ENCODE measurements at regions not wholly inside any gene's neighbourhood (a gene's known extent, or its start where the extent isn't known, plus 50 kb on each side); places are given as distances from the start of the nearest gene placed in this dataset.

- no peak overlapping the region for H2AFZ ChIP-seq (ENCODE audit: low read length)
- H3K9ac ChIP-seq (ENCODE audit: low read length) = no peak overlapping the region
- H3K27me3 ChIP-seq (replicated peaks; ENCODE audit: insufficient read depth, low read length) = no peaks in the 10 kb centered on the region
- no peak overlapping the region for H3K4me3 ChIP-seq (ENCODE audit: low read length)
- H3K4me2 ChIP-seq (ENCODE audit: low read depth, low read length) = no peak overlapping the region
- H3K4me1 ChIP-seq (ENCODE audit: low read length) = no peaks in the 10 kb centered on the region
- no peak overlapping the region for H3K27ac ChIP-seq (ENCODE audit: low read length)
- no peaks in the 10 kb centered on the region for H3K9me2 ChIP-seq (replicated peaks; ENCODE audit: insufficient read depth, low read length)
- H3K36me3 ChIP-seq (replicated peaks; ENCODE audit: insufficient read depth, low read length) = no peaks in the 10 kb centered on the region
- TF ChIP-seq EZH2phosphoT487 (IDR thresholded peaks at IDR 0.05; ENCODE audit: low read length) = no peak
- TF ChIP-seq EZH2 (optimal IDR thresholded peaks at IDR 0.05; ENCODE audit: low read depth, low read length) = no peak
- TF ChIP-seq CTCF (IDR thresholded peaks at IDR 0.05; ENCODE audit: low read length) = no peak
- no peaks in the 10 kb centered on the region for H3K9me3 ChIP-seq (replicated peaks; ENCODE audit: insufficient read depth, low read length)
- H3F3A ChIP-seq (ENCODE audit: insufficient read depth, low read length) = no peaks in the 10 kb centered on the region
- no peaks in the 10 kb centered on the region for H3K79me2 ChIP-seq (ENCODE audit: low read length)
- H4K20me1 ChIP-seq (ENCODE audit: insufficient read depth, low read length) = no peaks in the 10 kb centered on the region
- no peak for DNase-seq
These were observed 89.4 kb downstream of the RPLP1 start for GRCh38 chr15:69542028-69542427.

- H3F3A ChIP-seq (ENCODE audit: insufficient read depth, low read length) = no peaks in the 10 kb centered on the region
- H3K9me3 ChIP-seq (replicated peaks; ENCODE audit: insufficient read depth, low read length) = no peaks in the 10 kb centered on the region
- no peaks in the 10 kb centered on the region; the same call in 1 of the 2 replicates for H3K27me3 ChIP-seq (replicated peaks; ENCODE audit: insufficient read depth, low read length)
- no peaks in the 10 kb centered on the region for H3K4me1 ChIP-seq (ENCODE audit: low read length)
- TF ChIP-seq EZH2 (optimal IDR thresholded peaks at IDR 0.05; ENCODE audit: low read depth, low read length) = no peak
- no peak for TF ChIP-seq CTCF (IDR thresholded peaks at IDR 0.05; ENCODE audit: low read length)
- no peak for TF ChIP-seq EZH2phosphoT487 (IDR thresholded peaks at IDR 0.05; ENCODE audit: low read length)
- no peak overlapping the region for H3K4me2 ChIP-seq (ENCODE audit: low read depth, low read length)
- no peak overlapping the region for H3K9ac ChIP-seq (ENCODE audit: low read length)
- no peak overlapping the region for H3K4me3 ChIP-seq (ENCODE audit: low read length)
- no peaks in the 10 kb centered on the region for H4K20me1 ChIP-seq (ENCODE audit: insufficient read depth, low read length)
- H3K79me2 ChIP-seq (ENCODE audit: low read length) = no peaks in the 10 kb centered on the region
- no peaks in the 10 kb centered on the region for H3K36me3 ChIP-seq (replicated peaks; ENCODE audit: insufficient read depth, low read length)
- H3K9me2 ChIP-seq (replicated peaks; ENCODE audit: insufficient read depth, low read length) = no peaks in the 10 kb centered on the region
- H2AFZ ChIP-seq (ENCODE audit: low read length) = no peak overlapping the region
- no peak overlapping the region for H3K27ac ChIP-seq (ENCODE audit: low read length)
- no peak for DNase-seq
These were observed 91.2 kb downstream of the RPLP1 start for GRCh38 chr15:69543681-69544364.

- no peaks in the 10 kb centered on the region for H3F3A ChIP-seq (ENCODE audit: insufficient read depth, low read length)
- H3K36me3 ChIP-seq (replicated peaks; ENCODE audit: insufficient read depth, low read length) = no peaks in the 10 kb centered on the region
- no peak overlapping the region for H3K9ac ChIP-seq (ENCODE audit: low read length)
- no peak overlapping the region for H3K4me3 ChIP-seq (ENCODE audit: low read length)
- no peak for DNase-seq
- no peaks in the 10 kb centered on the region for H3K79me2 ChIP-seq (ENCODE audit: low read length)
- H4K20me1 ChIP-seq (ENCODE audit: insufficient read depth, low read length) = no peaks in the 10 kb centered on the region
- no peaks in the 10 kb centered on the region for H3K9me3 ChIP-seq (replicated peaks; ENCODE audit: insufficient read depth, low read length)
- no peak overlapping the region for H3K27ac ChIP-seq (ENCODE audit: low read length)
- no peaks in the 10 kb centered on the region; the same call in 1 of the 2 replicates for H3K27me3 ChIP-seq (replicated peaks; ENCODE audit: insufficient read depth, low read length)
- H3K4me1 ChIP-seq (ENCODE audit: low read length) = no peaks in the 10 kb centered on the region
- H3K4me2 ChIP-seq (ENCODE audit: low read depth, low read length) = no peak overlapping the region
- no peak overlapping the region for H2AFZ ChIP-seq (ENCODE audit: low read length)
- no peak for TF ChIP-seq CTCF (IDR thresholded peaks at IDR 0.05; ENCODE audit: low read length)
- TF ChIP-seq EZH2phosphoT487 (IDR thresholded peaks at IDR 0.05; ENCODE audit: low read length) = no peak
- no peak for TF ChIP-seq EZH2 (optimal IDR thresholded peaks at IDR 0.05; ENCODE audit: low read depth, low read length)
- no peaks in the 10 kb centered on the region for H3K9me2 ChIP-seq (replicated peaks; ENCODE audit: insufficient read depth, low read length)
These were observed 91.9 kb downstream of the RPLP1 start for GRCh38 chr15:69544365-69545113.

Measured in MM.1S (cell line).